ENCODE measurements at regions not wholly inside any gene's neighbourhood (a gene's known extent, or its start where the extent isn't known, plus 50 kb on each side); places are given as distances from the start of the nearest gene placed in this dataset.
"Not testable (repeated sequence)": the region's sequence is repeated elsewhere in the genome, so short reads cannot be mapped to it uniquely, and the experiment has no call there.

- no peak for DNase-seq
These were observed 109.7 kb downstream of the CRLF2 start for GRCh38 chrX:1102786-1103185.

- not testable (repeated sequence) for DNase-seq
These were observed 110.2 kb downstream of the CRLF2 start for GRCh38 chrX:1102221-1102620.

- no peak for DNase-seq
These were observed 113.2 kb downstream of the CRLF2 start for GRCh38 chrX:1099146-1099770.

DNA sequence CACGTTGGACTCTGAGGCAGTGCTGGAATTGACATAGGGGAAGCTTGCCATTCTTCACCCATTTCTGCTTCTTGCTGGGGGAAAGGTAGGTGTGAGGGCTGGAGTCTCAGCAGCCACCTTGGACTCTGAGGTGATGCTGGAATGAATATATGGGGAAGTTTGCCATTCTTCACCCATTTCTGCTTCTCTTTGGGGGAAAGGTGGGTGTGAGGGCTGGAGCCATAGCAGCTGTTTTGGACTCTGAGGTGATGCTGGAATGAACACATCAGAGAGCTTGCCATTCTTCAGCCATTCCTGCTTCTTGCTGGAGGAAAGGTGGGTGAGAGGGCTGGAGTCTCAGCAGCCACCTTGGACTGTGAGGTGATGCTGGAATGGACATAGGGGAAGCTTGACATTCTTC lies 115.1 kb downstream of the CRLF2 start:
- DNase-seq, result no peak

DNA sequence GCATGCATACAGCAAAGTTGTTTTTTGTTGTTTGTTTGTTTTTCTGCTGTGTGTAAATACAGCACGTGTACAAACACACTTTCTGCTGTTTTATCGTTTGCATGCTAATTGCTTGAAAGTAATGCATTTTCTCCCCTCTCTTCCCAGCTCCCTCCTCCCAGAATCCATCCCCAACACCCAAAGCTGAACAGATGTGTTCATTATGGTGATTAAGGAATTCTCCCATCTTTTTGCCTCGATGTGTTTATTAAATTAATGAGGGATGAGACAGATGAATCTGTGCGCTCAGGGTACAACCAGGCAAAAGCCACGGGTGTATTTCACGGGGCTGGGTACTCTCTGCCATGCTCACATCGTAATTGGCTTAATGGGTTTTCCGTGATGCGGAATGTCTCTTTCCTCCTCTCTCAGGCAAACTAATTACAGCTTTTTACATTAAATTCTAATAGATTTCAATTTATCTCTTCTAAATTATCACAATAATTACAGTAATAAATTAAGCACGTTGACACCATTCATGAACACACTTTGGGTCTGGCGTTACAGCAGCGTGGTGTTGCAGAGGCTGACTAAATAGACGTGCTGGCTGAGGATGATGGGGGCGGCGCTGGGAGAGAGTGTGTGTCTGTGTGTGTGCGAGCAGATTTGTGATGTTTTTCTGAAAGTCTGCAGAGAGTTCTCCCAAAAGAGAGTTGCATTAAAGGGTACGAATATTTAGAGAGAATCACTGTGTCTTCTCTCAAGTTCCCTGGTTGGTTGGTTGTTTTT lies 117.7 kb downstream of the CRLF2 start:
- no peak for DNase-seq

- no peak for DNase-seq
These were observed 118.6 kb downstream of the CRLF2 start for GRCh38 chrX:1093586-1094421.

DNA sequence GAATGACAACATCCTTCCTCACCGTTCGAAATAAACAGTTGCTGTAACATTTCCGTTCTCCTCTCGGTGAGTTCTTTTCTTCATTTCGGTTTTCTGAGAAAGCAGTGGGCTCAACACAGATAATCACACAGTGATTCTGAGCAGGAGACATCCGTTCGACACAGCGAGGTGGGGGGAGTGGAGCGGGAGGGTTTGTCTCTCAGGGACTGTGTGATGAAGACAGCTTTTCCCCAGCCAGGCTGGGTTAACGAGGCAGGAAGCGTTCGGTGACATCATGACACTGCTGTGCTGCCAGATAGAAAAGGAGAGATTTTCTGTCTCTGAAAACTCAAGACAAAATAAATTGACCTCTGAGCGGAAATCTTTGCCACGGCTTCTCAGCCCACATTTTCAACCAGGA lies 119.3 kb downstream of the CRLF2 start:
- no peak for DNase-seq

GRCh38 chrX:1086444-1087409 lies 125.7 kb downstream of the CRLF2 start:
- DNase-seq, result no peak

DNA sequence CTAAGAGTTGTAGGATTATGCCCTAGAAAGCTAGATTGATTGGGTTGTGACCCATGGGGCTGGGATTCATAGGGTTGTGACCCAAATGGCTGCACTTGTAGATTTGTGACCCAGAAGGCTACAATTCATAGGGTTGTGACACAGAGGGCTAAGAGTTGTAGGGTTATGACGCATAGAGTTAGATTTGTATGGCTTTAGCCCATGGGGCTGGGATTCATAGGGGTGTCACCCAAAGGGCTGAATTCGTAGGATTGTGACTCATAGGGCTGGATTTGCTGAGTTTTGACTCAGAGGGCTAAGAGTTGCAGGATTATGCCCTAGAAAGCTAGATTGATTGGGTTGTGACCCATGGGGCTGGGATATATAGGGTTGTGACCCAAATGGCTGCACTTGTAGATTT lies 126.6 kb downstream of the CRLF2 start:
- DNase-seq, result not testable (repeated sequence)

- DNase-seq, result no peak
These were observed 127.8 kb downstream of the CRLF2 start for GRCh38 chrX:1084689-1085088.

DNA sequence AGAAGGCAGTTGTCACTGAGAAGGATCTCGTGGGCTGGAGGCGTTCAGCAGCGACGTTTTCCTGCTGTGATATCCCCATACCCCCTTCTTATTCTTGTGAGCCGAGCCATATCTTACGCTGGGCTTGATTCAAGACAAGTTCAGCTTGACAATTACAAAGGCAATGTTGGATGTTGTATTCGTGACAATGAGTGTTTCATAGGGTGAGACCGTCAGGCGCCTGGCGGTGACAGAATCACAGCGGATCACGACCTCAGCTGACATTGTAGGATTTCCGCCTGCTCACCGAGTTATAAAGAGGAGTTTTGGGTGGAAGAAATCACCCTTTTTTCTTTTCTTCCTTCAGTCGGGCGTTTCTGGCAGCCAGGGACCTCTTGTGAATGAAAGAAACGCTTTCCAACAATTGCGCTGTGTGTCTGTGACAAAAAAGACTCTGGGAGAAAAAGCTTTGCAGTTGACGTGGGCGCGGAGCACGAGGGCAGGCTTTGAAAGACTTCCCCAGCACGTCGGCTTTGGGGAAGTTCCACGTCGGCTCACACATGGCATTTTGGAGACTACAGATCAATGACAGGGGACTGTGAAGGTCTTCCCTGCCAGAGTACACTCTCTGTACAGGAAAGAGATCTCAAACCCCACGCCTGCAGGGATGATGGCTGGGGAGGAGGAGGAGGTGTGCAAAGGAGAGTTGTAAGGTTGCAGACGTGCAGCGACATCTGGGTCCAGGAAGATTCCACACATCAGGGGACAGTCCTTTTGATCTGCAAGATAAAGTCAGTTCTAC lies 135.4 kb downstream of the CRLF2 start:
- no peak for DNase-seq

GRCh38 chrX:1075741-1076140 lies 136.7 kb downstream of the CRLF2 start:
- DNase-seq, result no peak

DNA sequence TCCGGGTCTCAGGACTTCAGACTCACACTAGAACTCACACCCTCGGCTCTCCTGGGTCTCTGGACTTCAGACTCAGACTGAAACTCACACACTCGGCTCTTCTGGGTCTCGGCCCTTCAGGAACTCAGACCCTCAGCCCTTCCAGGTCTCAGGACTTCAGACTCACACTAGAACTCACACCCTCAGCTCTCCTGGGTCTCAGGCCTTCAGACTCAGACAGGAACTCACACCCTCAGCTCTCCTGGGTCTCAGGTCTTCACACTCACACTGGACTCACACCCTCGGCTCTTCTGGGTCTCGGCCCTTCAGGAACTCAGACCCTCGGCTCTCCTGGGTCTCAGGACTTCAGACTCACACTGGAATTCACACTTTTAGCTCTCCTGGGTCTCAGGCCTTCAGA lies 137.3 kb downstream of the CRLF2 start:
- no peak for DNase-seq

DNA sequence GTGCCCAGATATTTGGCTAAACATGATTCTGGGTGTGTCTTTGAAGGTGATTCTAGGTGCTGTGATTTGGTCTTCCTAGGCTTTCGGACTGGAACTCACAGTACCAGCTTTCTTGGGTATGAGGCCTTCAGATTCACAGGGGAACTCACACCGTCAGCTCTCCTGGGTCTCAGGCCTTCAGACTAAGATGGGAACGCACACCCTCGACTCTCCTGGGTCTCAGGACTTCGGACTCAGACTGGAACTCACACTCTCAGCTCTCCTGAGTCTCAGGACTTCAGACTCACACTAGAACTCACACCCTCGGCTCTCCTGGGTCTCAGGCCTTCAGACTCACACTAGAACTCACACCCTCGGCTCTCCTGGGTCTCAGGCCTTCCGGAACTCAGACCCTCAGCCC lies 137.7 kb downstream of the CRLF2 start:
- no peak for DNase-seq

- no peak for DNase-seq
These were observed 138.3 kb downstream of the CRLF2 start for GRCh38 chrX:1074172-1074571.

- DNase-seq, result no peak
These were observed 139.6 kb downstream of the CRLF2 start for GRCh38 chrX:1072637-1073377.

DNA sequence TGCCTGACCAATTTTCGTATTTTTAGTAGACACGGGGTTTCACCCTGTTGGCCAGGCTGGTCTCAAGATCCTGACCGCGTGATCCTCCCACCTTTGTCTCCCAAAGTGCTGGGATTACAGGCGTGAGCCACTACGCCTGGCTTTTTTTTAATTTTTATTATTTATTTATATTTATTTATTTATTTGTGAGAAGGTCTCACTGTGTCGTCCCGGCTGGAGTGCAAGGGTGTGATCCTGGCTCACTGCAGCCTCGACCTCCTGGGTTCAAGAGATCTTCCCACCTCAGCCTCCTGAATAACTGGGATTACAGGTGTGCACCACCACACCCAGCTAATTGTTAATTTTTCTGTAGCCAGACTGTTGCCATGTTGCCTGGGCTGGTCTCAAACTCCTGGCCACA lies 141.1 kb downstream of the CRLF2 start:
- DNase-seq, result no peak

DNA sequence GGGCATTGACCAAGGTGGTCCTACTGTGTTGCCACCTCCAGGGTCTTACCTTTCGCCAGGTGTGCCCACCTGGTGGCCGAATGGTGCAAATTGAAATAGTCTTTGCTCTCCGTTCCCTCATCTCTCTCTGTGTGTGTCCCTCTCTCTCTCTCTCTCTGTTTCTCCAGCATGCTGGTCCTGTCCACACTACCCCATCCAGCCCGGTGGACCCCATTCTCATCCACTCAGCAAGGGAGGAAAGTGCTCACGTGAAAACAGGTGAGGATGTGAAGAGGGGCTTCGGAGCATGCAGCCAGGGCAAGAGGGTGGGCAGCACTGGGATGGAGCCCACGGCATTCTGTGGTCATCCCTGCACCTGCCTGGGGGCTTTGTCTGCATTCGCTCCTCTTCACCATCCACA lies 150.1 kb downstream of the CRLF2 start:
- DNase-seq, result no peak

- no peak for DNase-seq
These were observed 151.9 kb downstream of the CRLF2 start for GRCh38 chrX:1060562-1060960.

All from occipital lobe (tissue), 1 donor.